ENCODE measurements at regions not wholly inside any gene's neighbourhood (a gene's known extent, or its start where the extent isn't known, plus 50 kb on each side); places are given as distances from the start of the nearest gene placed in this dataset.
"Not testable (repeated sequence)": the region's sequence is repeated elsewhere in the genome, so short reads cannot be mapped to it uniquely, and the experiment has no call there.

DNA sequence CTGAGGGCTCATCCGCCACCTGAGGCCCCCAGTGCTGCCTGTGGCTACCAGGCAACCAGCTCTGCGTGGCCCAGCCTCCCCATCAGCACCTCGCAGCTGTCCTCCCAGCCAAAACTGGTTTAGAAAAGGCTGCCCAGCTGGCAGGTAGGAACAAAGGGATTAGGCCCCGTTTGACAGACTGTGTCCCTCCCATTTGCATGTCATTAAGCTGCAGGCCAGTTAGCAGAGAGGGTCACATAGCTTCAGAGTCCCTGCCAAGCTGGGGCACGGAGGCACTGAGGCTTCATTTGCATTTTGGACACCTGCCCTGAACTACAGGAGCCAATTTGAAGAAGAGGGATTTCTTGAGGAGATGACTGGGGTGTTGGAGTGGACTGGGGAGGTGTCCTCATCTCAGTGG is 177.9 kb downstream of the TLE3 start:
- ATAC-seq (ENCODE audit: low FRiP score): no peak
- no peak for DNase-seq (ENCODE audit: low spot score)
- TF ChIP-seq, protein P1, sequence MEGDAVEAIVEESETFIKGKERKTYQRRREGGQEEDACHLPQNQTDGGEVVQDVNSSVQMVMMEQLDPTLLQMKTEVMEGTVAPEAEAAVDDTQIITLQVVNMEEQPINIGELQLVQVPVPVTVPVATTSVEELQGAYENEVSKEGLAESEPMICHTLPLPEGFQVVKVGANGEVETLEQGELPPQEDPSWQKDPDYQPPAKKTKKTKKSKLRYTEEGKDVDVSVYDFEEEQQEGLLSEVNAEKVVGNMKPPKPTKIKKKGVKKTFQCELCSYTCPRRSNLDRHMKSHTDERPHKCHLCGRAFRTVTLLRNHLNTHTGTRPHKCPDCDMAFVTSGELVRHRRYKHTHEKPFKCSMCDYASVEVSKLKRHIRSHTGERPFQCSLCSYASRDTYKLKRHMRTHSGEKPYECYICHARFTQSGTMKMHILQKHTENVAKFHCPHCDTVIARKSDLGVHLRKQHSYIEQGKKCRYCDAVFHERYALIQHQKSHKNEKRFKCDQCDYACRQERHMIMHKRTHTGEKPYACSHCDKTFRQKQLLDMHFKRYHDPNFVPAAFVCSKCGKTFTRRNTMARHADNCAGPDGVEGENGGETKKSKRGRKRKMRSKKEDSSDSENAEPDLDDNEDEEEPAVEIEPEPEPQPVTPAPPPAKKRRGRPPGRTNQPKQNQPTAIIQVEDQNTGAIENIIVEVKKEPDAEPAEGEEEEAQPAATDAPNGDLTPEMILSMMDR (IDR thresholded peaks at IDR 0.05): no peak

DNA sequence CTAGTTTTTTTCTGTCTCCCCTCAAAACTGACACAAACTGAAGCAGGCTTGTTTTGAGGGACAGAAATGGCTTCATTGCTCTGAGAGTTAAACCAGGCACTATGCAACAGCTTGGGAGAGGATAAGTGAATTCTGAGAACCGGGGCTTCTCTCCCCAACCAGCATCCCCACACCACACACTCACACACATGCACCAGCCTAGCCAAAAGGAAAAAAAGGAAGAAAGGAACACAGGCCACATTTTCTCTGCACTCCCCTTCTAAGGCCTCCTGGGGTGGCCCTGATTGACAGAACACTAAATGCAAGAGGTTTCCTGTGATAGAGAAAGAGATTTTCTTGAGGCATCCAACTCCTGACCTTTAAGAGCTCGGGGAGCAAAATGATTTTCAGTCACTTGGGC is 177.5 kb downstream of the TLE3 start:
- DNase-seq (ENCODE audit: low spot score) (no peak), ATAC-seq (ENCODE audit: low FRiP score) (no peak)
- TF ChIP-seq, protein P1 (IDR thresholded peaks at IDR 0.05): no peak

DNA sequence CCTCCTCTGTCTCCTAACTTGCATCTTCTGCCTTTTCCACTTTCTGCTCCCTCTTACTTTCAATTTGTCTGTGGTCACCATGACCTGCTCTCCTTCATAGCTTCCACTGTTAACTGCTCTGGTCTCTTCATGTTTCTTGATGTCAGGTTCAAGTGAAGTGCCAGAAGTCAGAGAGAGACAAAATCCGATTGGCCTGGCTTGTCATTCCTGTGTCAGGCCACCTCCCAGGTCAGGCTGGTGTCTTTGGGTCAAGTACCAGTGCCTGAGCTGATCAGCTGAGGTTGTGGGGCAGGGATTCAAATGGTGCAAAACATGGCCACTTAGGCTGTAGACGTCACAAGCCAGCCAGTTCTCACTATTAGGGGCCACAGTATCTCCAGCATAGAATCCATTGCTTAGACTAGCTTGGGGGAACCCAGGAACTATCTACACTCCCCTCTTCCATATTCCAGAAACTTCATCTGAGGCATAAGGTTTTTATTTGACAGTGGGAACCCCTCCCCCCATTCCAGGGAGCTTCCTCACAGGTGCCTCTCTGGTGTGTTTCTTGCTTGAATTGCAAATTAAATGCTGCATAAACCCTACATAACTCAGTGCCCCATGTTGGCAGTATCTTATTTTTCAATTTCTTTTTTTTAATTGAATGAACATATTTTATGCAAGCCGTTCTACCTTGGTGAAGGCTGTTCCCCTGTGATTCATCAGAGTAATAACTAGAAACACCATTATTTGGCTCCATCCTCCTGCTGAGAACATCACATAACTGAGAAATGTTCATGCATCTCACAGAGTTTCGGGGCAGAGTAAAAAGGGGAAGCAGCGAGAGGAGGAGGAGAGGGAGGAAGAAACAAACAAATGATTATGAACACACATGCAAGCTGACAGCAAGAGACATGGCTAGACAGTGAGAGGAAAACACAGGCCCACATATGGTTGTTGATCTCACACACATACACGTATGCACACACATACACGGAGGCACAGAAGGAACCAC is 175.8 kb downstream of the TLE3 start:
- TF ChIP-seq, protein P1 (IDR thresholded peaks at IDR 0.05): no peak
- ATAC-seq (ENCODE audit: low FRiP score) (no peak), DNase-seq (ENCODE audit: low spot score) (no peak)

DNA sequence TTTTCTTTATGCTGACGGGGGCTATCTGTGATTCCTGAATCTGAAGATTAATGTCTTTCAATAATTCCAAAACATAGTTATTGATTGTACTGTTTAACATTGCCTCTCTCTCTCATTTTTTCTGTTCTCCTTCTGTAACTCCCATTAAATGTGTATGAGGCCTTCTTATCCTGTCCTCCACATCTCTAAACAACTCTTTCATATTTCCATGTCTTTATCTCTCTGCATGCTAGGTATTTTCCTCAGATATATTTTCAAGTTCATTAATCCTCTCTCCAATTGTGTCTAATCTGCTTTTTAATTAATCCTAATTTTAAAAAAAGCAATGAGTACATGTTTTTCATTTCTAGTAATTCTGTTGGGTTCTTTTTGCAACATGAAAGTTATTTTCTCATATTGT is 173.2 kb downstream of the TLE3 start:
- TF ChIP-seq, protein P1 (IDR thresholded peaks at IDR 0.05): no peak
- DNase-seq (ENCODE audit: low spot score) (no peak), ATAC-seq (ENCODE audit: low FRiP score) (no peak)

DNA sequence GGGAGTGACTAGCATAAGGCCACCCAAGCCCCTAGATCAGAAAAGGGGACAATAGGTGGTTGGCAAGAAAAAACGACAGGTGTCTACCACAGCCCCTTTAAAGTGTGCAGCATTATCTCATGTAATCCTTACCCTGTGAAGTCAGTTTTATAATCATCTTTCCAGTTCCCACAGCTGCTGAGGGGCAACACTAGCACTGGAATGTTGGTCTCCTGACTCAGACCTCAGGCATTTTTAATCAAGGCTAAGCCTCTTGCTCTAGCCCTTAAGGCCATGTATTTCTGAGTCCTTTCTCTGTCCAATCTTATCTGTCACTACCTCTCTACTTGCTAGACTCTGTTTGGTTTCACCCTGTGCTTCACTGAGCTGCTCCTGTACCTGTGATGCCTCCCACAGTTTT is 171.7 kb downstream of the TLE3 start:
- ATAC-seq (ENCODE audit: low FRiP score): no peak
- TF ChIP-seq, protein P1 (IDR thresholded peaks at IDR 0.05): no peak
- DNase-seq (ENCODE audit: low spot score): no peak

DNA sequence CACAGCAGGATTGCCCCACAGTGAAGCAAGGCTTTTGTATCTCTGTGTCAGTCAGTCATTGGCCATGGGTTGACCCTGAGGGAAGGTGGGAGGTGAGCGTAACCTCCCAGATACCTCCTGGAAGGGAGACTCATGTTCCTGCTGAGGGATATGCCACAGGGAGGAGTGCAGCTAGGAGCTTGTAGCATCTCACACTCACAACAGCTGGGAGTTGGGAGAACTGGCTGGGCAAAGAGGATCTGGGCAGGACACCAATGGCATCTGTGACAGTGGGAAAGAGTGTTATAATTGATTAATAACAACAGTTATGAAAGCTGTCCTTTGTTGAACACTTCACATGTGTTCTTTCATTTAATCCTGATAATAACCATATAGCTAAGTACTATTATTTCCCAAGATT is 171.0 kb downstream of the TLE3 start:
- no peak for DNase-seq (ENCODE audit: low spot score)
- no peak for ATAC-seq (ENCODE audit: low FRiP score)
- TF ChIP-seq, protein P1 (IDR thresholded peaks at IDR 0.05): no peak

DNA sequence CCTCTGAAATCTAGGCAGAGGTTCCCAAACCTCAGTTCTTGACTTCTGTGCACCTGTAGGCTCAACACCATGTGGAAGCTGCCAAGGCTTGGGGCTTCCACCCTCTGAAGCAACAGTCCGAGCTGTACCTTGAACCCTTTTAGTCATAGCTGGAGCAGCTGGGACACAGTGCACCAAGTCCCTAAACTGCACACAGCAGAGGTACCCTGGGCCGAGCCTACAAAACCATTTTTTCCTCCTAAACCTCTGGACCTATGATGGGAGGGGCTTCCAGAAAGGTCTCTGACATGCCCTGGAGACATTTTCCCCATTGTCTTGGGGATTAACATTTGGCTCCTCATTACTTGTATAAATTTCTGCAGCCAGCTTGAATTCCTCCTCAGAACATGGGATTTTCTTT is 168.8 kb downstream of the TLE3 start:
- DNase-seq (ENCODE audit: low spot score); ATAC-seq (ENCODE audit: low FRiP score): not testable (repeated sequence)
